ENCODE measurements at regions not wholly inside any gene's neighbourhood (a gene's known extent, or its start where the extent isn't known, plus 50 kb on each side); places are given as distances from the start of the nearest gene placed in this dataset.

DNA sequence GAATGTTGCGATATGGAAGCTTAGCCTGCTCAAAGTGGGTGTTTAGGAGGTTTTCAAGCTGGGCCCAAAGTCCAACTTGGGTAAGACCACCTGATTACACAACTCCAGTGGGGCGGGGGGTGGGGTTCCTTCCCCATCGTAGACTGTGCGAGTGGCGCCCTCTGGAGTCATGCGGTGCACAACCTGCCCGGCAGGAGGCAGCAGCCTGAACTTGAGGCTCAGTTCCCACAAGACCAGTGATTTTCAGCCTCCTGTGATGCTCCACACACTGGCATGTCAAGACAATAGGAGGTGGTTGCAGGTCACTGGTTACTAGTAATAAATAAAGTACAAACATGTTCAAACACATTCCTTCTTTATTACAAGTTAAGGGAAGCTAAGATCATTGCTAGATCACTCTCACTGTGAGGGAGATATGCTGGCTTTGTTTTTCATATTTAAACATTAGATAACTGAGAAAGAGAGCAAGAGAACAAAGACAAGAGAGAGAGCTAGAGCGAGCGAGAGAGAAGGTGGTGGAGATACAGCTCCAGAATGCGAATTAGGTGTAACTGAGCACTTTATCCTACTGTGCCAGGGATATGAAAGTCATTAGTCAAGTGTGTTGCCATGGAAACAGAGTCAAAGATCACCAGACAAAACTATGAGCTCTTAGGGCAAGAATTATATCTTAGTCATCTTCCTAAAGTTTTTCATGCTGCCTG lies 97.4 kb upstream of the BMPER start:
- Mint-ChIP-seq H3K4me1 (ENCODE audit: unreplicated experiment) (peaks cover 11% of the 10 kb centered on the region), H3K36me3 (ENCODE audit: unreplicated experiment) (no peaks in the 10 kb centered on the region), H3K9me3 (ENCODE audit: unreplicated experiment) (peaks cover 4% of the 10 kb centered on the region)

DNA sequence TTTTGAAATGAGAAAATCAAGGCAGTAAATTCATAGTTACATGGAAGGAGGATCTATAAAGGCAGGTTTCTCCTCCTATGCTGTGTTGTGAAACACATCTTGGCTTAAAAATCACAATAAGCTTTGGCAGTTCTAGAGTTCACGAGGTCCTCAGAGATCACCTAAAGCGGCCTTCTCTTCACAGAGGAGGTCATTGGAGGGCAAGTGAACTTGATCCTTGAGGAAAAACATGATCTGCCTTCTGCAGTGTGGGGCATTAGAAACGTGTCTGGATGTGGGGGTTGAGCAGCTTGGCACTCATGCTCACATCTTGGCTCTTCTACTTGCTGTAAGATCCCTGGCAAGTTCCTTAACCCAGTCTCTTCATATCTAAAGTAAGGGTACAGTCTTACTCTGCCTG lies 96.1 kb upstream of the BMPER start:
- H3K9me3 Mint-ChIP-seq (ENCODE audit: unreplicated experiment) = peaks cover 4% of the 10 kb centered on the region
- peaks cover 14% of the 10 kb centered on the region for H3K4me1 Mint-ChIP-seq (ENCODE audit: unreplicated experiment)
- no peaks in the 10 kb centered on the region for H3K36me3 Mint-ChIP-seq (ENCODE audit: unreplicated experiment)
- DNase-seq (ENCODE audit: extremely low spot score, unreplicated experiment) = no peak
- H3K27ac Mint-ChIP-seq (ENCODE audit: unreplicated experiment) = no peak overlapping the region
- H3K4me3 Mint-ChIP-seq (ENCODE audit: unreplicated experiment) = no peak overlapping the region
- TF ChIP-seq, protein P1, sequence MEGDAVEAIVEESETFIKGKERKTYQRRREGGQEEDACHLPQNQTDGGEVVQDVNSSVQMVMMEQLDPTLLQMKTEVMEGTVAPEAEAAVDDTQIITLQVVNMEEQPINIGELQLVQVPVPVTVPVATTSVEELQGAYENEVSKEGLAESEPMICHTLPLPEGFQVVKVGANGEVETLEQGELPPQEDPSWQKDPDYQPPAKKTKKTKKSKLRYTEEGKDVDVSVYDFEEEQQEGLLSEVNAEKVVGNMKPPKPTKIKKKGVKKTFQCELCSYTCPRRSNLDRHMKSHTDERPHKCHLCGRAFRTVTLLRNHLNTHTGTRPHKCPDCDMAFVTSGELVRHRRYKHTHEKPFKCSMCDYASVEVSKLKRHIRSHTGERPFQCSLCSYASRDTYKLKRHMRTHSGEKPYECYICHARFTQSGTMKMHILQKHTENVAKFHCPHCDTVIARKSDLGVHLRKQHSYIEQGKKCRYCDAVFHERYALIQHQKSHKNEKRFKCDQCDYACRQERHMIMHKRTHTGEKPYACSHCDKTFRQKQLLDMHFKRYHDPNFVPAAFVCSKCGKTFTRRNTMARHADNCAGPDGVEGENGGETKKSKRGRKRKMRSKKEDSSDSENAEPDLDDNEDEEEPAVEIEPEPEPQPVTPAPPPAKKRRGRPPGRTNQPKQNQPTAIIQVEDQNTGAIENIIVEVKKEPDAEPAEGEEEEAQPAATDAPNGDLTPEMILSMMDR (IDR thresholded peaks at IDR 0.05) = no peak
- no peaks in the 10 kb centered on the region for H3K27me3 Mint-ChIP-seq (ENCODE audit: unreplicated experiment)

More for the DNA sequence above, 97.4 kb upstream of the BMPER start:
- peak; percentile 70 for DNase-seq (ENCODE audit: extremely low spot score, unreplicated experiment)
- TF ChIP-seq, protein P1 (IDR thresholded peaks at IDR 0.05) = peak; percentile 39
- Mint-ChIP-seq H3K27me3 (ENCODE audit: unreplicated experiment) (no peaks in the 10 kb centered on the region), H3K27ac (ENCODE audit: unreplicated experiment) (peak overlapping the region; percentile 20), H3K4me3 (ENCODE audit: unreplicated experiment) (no peak overlapping the region)

DNA sequence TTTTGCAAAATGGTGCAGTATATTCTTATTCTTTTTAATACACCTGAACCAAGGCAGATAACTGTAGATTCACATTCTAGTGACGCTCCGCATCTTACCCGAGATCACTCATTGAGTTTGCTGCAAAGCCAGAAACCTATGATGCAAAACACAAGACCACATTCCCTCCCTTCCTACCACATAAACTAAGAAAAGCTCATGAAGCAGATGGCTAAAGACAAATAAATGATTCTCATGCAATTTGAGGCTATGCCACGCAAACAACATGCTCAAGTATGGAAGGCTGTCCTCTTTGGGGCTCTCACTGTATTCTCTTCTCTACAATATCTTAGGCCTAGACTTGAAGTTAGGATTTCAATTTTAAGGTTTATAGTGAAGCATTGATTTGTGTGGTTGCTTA lies 95.0 kb upstream of the BMPER start:
- no peak overlapping the region for H3K4me3 Mint-ChIP-seq (ENCODE audit: unreplicated experiment)
- H3K9me3 Mint-ChIP-seq (ENCODE audit: unreplicated experiment) = peaks cover 4% of the 10 kb centered on the region
- H3K27ac Mint-ChIP-seq (ENCODE audit: unreplicated experiment) = no peak overlapping the region
- TF ChIP-seq, protein P1 (IDR thresholded peaks at IDR 0.05) = no peak
- no peaks in the 10 kb centered on the region for H3K27me3 Mint-ChIP-seq (ENCODE audit: unreplicated experiment)
- DNase-seq (ENCODE audit: extremely low spot score, unreplicated experiment) = no peak
- H3K4me1 Mint-ChIP-seq (ENCODE audit: unreplicated experiment) = peaks cover 25% of the 10 kb centered on the region
- no peaks in the 10 kb centered on the region for H3K36me3 Mint-ChIP-seq (ENCODE audit: unreplicated experiment)

GRCh38 chr7:33813331-33813730 lies 92.0 kb upstream of the BMPER start:
- Mint-ChIP-seq H3K36me3 (ENCODE audit: unreplicated experiment) (no peaks in the 10 kb centered on the region), H3K27me3 (ENCODE audit: unreplicated experiment) (peaks cover 9% of the 10 kb centered on the region), H3K27ac (ENCODE audit: unreplicated experiment) (no peak overlapping the region), H3K4me3 (ENCODE audit: unreplicated experiment) (no peak overlapping the region), H3K4me1 (ENCODE audit: unreplicated experiment) (peaks cover 21% of the 10 kb centered on the region), H3K9me3 (ENCODE audit: unreplicated experiment) (peaks cover 4% of the 10 kb centered on the region)
- TF ChIP-seq, protein P1 (IDR thresholded peaks at IDR 0.05) = no peak
- DNase-seq (ENCODE audit: extremely low spot score, unreplicated experiment) = no peak

GRCh38 chr7:33814400-33814799 lies 90.9 kb upstream of the BMPER start:
- peaks cover 16% of the 10 kb centered on the region for H3K4me1 Mint-ChIP-seq (ENCODE audit: unreplicated experiment)
- TF ChIP-seq, protein P1 (IDR thresholded peaks at IDR 0.05) = no peak
- H3K36me3 Mint-ChIP-seq (ENCODE audit: unreplicated experiment) = no peaks in the 10 kb centered on the region
- peak overlapping the region; percentile 67 for H3K27ac Mint-ChIP-seq (ENCODE audit: unreplicated experiment)
- peaks cover 10% of the 10 kb centered on the region for H3K27me3 Mint-ChIP-seq (ENCODE audit: unreplicated experiment)
- peaks cover 4% of the 10 kb centered on the region for H3K9me3 Mint-ChIP-seq (ENCODE audit: unreplicated experiment)
- DNase-seq (ENCODE audit: extremely low spot score, unreplicated experiment) = no peak
- H3K4me3 Mint-ChIP-seq (ENCODE audit: unreplicated experiment) = no peak overlapping the region
